NCI-H2196 treated with DMSO at 0.1 percent for 48 hours (cell line): ENCODE measurements at regions not wholly inside any gene's neighbourhood (a gene's known extent, or its start where the extent isn't known, plus 50 kb on each side); places are given as distances from the start of the nearest gene placed in this dataset.

Source experiments
- DNase-seq: peaks from one replicate; lab custom pipeline; 2025; ENCODE audit not compliant: unreplicated experiment; lab: John Stamatoyannopoulos, UW

DNA sequence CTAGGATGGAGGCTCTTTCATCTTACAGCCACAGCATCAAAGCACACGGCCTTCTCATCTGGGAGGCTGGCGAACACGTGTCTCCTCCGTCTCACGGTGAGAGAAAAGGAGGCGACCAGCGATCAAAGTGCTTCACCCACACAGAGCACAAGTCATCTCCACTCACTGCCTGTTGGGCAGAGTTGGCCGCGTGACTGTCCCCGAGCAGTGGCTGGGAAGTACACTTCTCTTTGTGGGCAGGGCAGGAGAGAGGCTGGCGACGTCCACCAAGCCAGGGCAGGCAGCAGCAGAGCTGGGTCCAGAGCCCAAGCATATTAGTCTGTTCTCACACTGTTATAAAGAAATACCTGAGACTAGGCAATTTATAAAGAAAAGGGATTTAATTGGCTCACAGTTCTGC is 64.1 kb upstream of the FOXC1 start:
- DNase-seq, result no peak

DNA sequence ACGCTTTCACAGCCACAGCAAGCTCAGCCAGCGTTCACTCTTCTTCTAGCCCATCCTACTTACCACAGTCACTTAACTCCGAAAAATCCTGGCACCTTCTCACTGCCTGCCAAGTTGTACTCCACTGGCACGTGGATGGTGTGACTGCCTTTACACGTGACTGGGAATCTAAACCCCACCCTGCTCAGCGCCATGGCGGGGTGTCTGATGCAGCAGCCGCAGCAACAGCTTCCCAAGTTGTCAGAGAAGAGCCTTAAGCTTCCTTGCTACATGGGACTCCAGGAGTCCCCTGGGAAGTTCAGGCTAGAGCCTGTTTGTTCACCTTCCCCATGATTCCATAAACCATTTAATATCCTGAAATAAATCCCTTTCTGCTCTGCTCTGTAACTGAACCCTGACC is 61.9 kb upstream of the FOXC1 start:
- no peak for DNase-seq

GRCh38 chr6:1551249-1551648 is 58.5 kb upstream of the FOXC1 start:
- DNase-seq, result no peak

GRCh38 chr6:1552296-1552761 is 57.4 kb upstream of the FOXC1 start:
- DNase-seq, result no peak

DNA sequence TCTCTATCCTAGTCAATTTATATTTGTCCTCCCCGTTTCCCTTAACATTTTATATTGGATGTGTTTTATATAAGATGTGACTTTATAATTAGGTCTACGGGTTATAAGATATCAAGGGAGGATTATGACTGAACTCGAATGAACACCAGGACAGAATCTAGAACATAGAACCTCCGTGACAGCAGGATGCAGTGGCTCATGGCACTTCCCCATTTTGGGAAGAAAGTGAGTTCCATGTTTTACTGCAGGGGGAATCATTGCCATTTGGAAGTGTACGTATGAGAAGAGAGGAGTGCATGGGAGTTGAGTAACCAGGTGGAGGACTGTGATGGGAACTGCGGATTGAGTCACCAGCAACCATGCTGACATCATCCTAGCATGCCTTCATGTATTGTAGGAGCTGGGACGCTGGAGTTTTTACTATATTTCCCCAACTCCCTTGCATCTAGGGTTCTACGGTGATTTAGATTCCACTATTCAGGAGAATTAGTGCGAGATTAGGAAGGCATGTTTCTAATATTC is 56.1 kb upstream of the FOXC1 start:
- DNase-seq, result no peak

- no peak for DNase-seq
Measured at GRCh38 chr6:1554141-1554475, 55.6 kb upstream of the FOXC1 start.

DNA sequence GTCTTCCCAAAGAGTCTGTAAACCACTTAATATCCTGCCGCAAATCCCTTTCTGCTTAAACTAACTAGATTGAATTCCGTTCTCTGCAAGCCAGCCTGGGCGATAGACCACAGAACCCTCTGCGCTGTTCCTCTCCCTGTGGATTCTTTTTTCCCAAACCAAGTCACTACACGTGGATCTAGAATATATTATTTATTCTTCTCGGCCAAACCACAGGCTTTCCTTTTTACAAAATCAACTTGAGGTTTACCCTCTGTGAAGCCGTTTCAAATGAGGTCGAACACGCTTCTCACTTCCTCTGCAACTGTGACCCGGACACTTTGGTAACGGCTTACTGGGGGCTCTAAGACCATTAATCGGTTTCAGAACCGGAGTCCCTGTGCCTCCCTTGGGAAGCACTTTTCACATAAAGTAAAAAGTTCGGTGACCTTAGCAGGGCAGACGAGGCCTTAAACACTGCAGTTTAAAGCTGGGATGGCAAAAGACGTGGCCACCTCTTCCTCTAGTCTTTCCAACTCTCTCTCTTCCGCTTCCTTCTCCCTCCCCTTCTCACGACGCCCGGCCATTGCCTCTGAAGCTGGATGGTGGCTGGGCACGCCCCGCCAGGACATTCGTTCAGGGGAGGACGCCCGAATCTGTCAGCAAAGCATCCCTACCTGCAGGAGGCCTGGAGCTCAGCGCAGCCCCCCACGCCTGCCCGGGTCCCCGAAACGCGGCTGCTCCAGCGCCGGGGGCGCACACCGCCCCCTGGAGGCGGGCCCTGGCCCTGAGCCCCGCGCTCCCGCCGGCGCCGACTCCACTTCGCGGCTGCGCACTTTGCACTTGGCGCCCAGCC is 55.0 kb upstream of the FOXC1 start:
- DNase-seq, result no peak

DNA sequence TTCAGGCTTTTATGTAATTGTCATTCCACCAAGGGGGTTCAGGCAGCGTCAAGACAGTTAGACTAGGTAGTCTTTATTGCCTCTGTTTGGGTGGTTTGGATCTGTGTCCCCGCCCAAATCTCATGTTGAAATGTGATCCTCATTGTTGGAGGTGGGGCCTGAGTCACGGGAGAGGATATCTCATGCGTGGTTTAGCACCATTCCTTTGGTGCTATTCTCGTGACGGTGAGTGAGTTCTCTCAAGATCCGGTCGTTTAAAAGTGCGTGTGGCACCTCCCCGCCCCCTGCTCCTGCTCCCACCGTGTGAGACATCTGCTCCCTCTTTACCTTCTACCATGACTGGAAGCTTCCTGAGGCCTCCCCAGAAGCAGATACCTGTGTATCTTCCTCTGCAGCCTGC is 51.3 kb upstream of the FOXC1 start:
- DNase-seq, result no peak
